Colonic mucosa (tissue), 4 donors: ENCODE measurements at regions not wholly inside any gene's neighbourhood (a gene's known extent, or its start where the extent isn't known, plus 50 kb on each side); places are given as distances from the start of the nearest gene placed in this dataset.
A peak's percentile ranks its signal among the peaks of the same experiment; 100 is the strongest.

Source experiments
- DNase-seq: peaks from one replicate; pipeline ENCODE4 v3.0.0-alpha.2; 2020
- H3K27ac ChIP-seq: fragments of 200-600 bp; one replicate; pipeline ENCODE4 v1.8.0; 2021
- H3K27me3 ChIP-seq: fragments of 200-600 bp; one replicate; pipeline ENCODE4 v1.8.0; 2021
- H3K36me3 ChIP-seq: fragments of 200-600 bp; one replicate; pipeline ENCODE4 v1.8.0; 2021
- H3K4me1 ChIP-seq: fragments of 200-600 bp; one replicate; pipeline ENCODE4 v1.8.0; 2021; ENCODE audit warnings: mild to moderate bottlenecking
- H3K4me3 ChIP-seq: fragments of 200-600 bp; one replicate; pipeline ENCODE4 v1.8.0; 2021
- H3K9ac ChIP-seq, 2 donors: one replicate each; pipeline ENCODE4 v1.7.0; 2013; ENCODE audit warnings: control low read depth in 2 of 2, low read depth in 2 of 2, low read length in 2 of 2
- H3K9me3 ChIP-seq: fragments of 200-600 bp; one replicate; pipeline ENCODE4 v1.8.0; 2021
- CTCF ChIP-seq: fragments of 200-600 bp; IDR thresholded peaks from one replicate; pipeline ENCODE4 v1.8.0; 2022; ENCODE audit warnings: antibody characterized with exemption, mild to moderate bottlenecking
- intact Hi-C: fragments of 100-400 bp; cut with DNase I; formaldehyde crosslinking; loops from one replicate; pipeline ENCODE4 v1.14.1; 2022
- donor health status: healthy.
- donor health status: DM: no; HTN: no; CAD: no.
- donor health status: DM: no; HTN: no; CAD: no.

- Histone ChIP-seq H3K9ac (peak overlapping the region in 1 of 2 donors; percentile 35), H3K4me1 (no peaks in the 10 kb centered on the region), H3K36me3 (no peaks in the 10 kb centered on the region), H3K4me3 (no peak overlapping the region), H3K27ac (peak overlapping the region; percentile 47), H3K9me3 (no peaks in the 10 kb centered on the region), H3K27me3 (no peaks in the 10 kb centered on the region)
- no peak for TF ChIP-seq CTCF
- intact Hi-C loops, result no loop called here
- DNase-seq, result peak; percentile 20
Measured at GRCh38 chr16:85395913-85396878, 216.9 kb upstream of the GSE1 start.

- intact Hi-C loops, result no loop called here
- Histone ChIP-seq H3K27ac (no peak overlapping the region), H3K36me3 (no peaks in the 10 kb centered on the region), H3K4me1 (no peaks in the 10 kb centered on the region), H3K9ac (no peak overlapping the region), H3K4me3 (no peak overlapping the region), H3K9me3 (no peaks in the 10 kb centered on the region), H3K27me3 (no peaks in the 10 kb centered on the region)
- peak; percentile 19 for DNase-seq
- TF ChIP-seq CTCF, result no peak
Measured at GRCh38 chr16:85396879-85397871, 215.9 kb upstream of the GSE1 start.

- Histone ChIP-seq H3K4me1 (no peaks in the 10 kb centered on the region), H3K4me3 (no peak overlapping the region), H3K27ac (no peak overlapping the region), H3K9me3 (no peaks in the 10 kb centered on the region), H3K27me3 (no peaks in the 10 kb centered on the region), H3K36me3 (no peaks in the 10 kb centered on the region), H3K9ac (no peak overlapping the region)
- DNase-seq, result peak; percentile 11
- TF ChIP-seq CTCF, result no peak
- intact Hi-C loops, result no loop called here
Measured at GRCh38 chr16:85398050-85398451, 215.1 kb upstream of the GSE1 start.

GRCh38 chr16:85398688-85399582, 214.2 kb upstream of the GSE1 start:
- no peak overlapping the region for H3K4me3 ChIP-seq
- no peak overlapping the region for H3K27ac ChIP-seq
- no peak overlapping the region for H3K9ac ChIP-seq
- no peak for TF ChIP-seq CTCF
- peak; percentile 12 for DNase-seq
- no peaks in the 10 kb centered on the region for H3K9me3 ChIP-seq
- intact Hi-C loops, result no loop called here
- no peaks in the 10 kb centered on the region for H3K27me3 ChIP-seq
- no peaks in the 10 kb centered on the region for H3K4me1 ChIP-seq
- no peaks in the 10 kb centered on the region for H3K36me3 ChIP-seq
